CD4-positive, alpha-beta T cell (primary cell): ENCODE measurements at regions not wholly inside any gene's neighbourhood (a gene's known extent, or its start where the extent isn't known, plus 50 kb on each side); places are given as distances from the start of the nearest gene placed in this dataset.

ENCODE experiments used
- ATAC-seq: fragments of 200-7000 bp; cut with Tn5 transposase; one replicate; pipeline ENCODE4 v1.10.0; 2022; ENCODE audit warnings: mild to moderate bottlenecking; ENCODE audit not compliant: poor library complexity
- CTCF ChIA-PET: fragments of 350-600 bp; sonication (Branson Sonifier 250); formaldehyde crosslinking; loops from one replicate; lab custom pipeline; 2021; ENCODE audit warnings: antibody characterized with exemption, inconsistent platforms; lab: Charles Lee
- POLR2A ChIA-PET: fragments of 350-600 bp; sonication (Branson Sonifier 250); formaldehyde crosslinking; loops from one replicate; lab custom pipeline; 2021; ENCODE audit warnings: antibody characterized with exemption, inconsistent platforms; lab: Charles Lee
- DNase-seq, 14 experiments: peaks; one replicate each; pipeline ENCODE4 v3.0.0-alpha.2; 2013 to 2020; ENCODE audit warnings: mixed read lengths in 2 of 14
- H3K27ac ChIP-seq, 2 donors: one replicate each; pipeline versions ENCODE4 v1.5.1 to v1.7.0; 2013; ENCODE audit warnings: low read length in 2 of 2, low read depth in 1 of 2, mild to moderate bottlenecking in 1 of 2
- H3K27me3 ChIP-seq, 2 experiments: 1 replicate in 1 of 2; 2 replicates in 1 of 2; pipeline versions ENCODE4 v1.6.1 to v1.7.0; 2013; ENCODE audit warnings: low read length in 2 of 2, control low read depth in 1 of 2, mild to moderate bottlenecking in 1 of 2, moderate library complexity in 1 of 2; ENCODE audit not compliant: insufficient read depth in 2 of 2, control insufficient read depth in 1 of 2
- H3K36me3 ChIP-seq: one replicate; pipeline ENCODE4 v1.6.1; 2013; ENCODE audit warnings: low read length, control low read depth; ENCODE audit not compliant: insufficient read depth
- H3K4me1 ChIP-seq: one replicate; pipeline ENCODE4 v1.6.1; 2013; ENCODE audit warnings: low read length, control low read depth; ENCODE audit not compliant: insufficient read depth
- H3K4me3 ChIP-seq: one replicate; pipeline ENCODE4 v1.5.1; 2013; ENCODE audit warnings: mild to moderate bottlenecking, low read length, moderate library complexity
- H3K9me3 ChIP-seq, 2 experiments: 1 replicate in 1 of 2; 2 replicates in 1 of 2; pipeline versions ENCODE4 v1.6.1 to v1.7.0; 2013; ENCODE audit warnings: low read length in 2 of 2, mild to moderate bottlenecking in 2 of 2, control low read depth in 1 of 2, moderate library complexity in 1 of 2; ENCODE audit not compliant: control insufficient read depth in 1 of 2, insufficient read depth in 1 of 2
- H3K27ac Mint-ChIP-seq: one replicate; pipeline ENCODE4 v1.8.0; 2020; ENCODE audit warnings: mixed read lengths
- H3K27me3 Mint-ChIP-seq: one replicate; pipeline ENCODE4 v1.8.0; 2021; ENCODE audit warnings: mixed read lengths
- H3K36me3 Mint-ChIP-seq: one replicate; pipeline ENCODE4 v1.8.0; 2021; ENCODE audit warnings: low read depth, mixed read lengths
- H3K4me1 Mint-ChIP-seq: one replicate; pipeline ENCODE4 v1.8.0; 2021; ENCODE audit warnings: low read depth, mixed read lengths
- H3K4me3 Mint-ChIP-seq: one replicate; pipeline ENCODE4 v1.8.0; 2020; ENCODE audit warnings: mild to moderate bottlenecking, mixed read lengths
- H3K9me3 Mint-ChIP-seq: one replicate; pipeline ENCODE4 v1.8.0; 2020; ENCODE audit warnings: mixed read lengths
- CTCF ChIP-seq: fragments of 200-600 bp; IDR thresholded peaks from one replicate; pipeline ENCODE4 v1.8.0; 2022; ENCODE audit warnings: antibody characterized with exemption, mild to moderate bottlenecking
- intact Hi-C, 2 experiments: fragments of 100-400 bp; cut with DNase I in 1 of 2; cut with micrococcal nuclease in 1 of 2; formaldehyde crosslinking; loops; one replicate each; pipeline versions ENCODE4 v1.15.1 to v1.9.0; 2023 to 2025; cut with DNase I, micrococcal nuclease

GRCh38 chr13:99725644-99726043 is 224.4 kb downstream of the TM9SF2 start:
- Histone ChIP-seq H3K36me3 (no peaks in the 10 kb centered on the region), H3K27me3 (no peaks in the 10 kb centered on the region), H3K27ac (no peak overlapping the region), H3K4me1 (no peaks in the 10 kb centered on the region), H3K4me3 (no peak overlapping the region), H3K9me3 (no peaks in the 10 kb centered on the region)
- POLR2A ChIA-PET, result no interaction called here
- ATAC-seq (no peak), DNase-seq (no peak)
- CTCF ChIA-PET, result no interaction called here
- Mint-ChIP-seq H3K27ac (no peak overlapping the region), H3K36me3 (peaks cover 5% of the 10 kb centered on the region), H3K4me3 (no peak overlapping the region), H3K4me1 (no peaks in the 10 kb centered on the region), H3K27me3 (no peaks in the 10 kb centered on the region), H3K9me3 (no peaks in the 10 kb centered on the region)
- no peak for TF ChIP-seq CTCF
- intact Hi-C loops, result no loop called here

GRCh38 chr13:99724633-99725517 is 223.6 kb downstream of the TM9SF2 start:
- Histone ChIP-seq H3K36me3 (no peaks in the 10 kb centered on the region), H3K27ac (no peak overlapping the region), H3K27me3 (no peaks in the 10 kb centered on the region), H3K4me3 (no peak overlapping the region), H3K4me1 (no peaks in the 10 kb centered on the region), H3K9me3 (no peaks in the 10 kb centered on the region)
- DNase-seq (no peak), ATAC-seq (no peak)
- Mint-ChIP-seq H3K27me3 (no peaks in the 10 kb centered on the region), H3K4me1 (no peaks in the 10 kb centered on the region), H3K36me3 (peaks cover 5% of the 10 kb centered on the region), H3K9me3 (no peaks in the 10 kb centered on the region), H3K4me3 (no peak overlapping the region), H3K27ac (no peak overlapping the region)
- no peak for TF ChIP-seq CTCF
- intact Hi-C loops, result no loop called here
- CTCF ChIA-PET, result no interaction called here
- POLR2A ChIA-PET, result no interaction called here

GRCh38 chr13:99723878-99724277 is 222.6 kb downstream of the TM9SF2 start:
- intact Hi-C loops, result no loop called here
- Histone ChIP-seq H3K4me1 (no peaks in the 10 kb centered on the region), H3K36me3 (no peaks in the 10 kb centered on the region), H3K4me3 (no peak overlapping the region), H3K27ac (no peak overlapping the region), H3K27me3 (no peaks in the 10 kb centered on the region), H3K9me3 (no peaks in the 10 kb centered on the region)
- peaks cover 5% of the 10 kb centered on the region for H3K36me3 Mint-ChIP-seq
- ATAC-seq (no peak), DNase-seq (no peak)
- no peak for TF ChIP-seq CTCF
- no peak overlapping the region for H3K27ac Mint-ChIP-seq
- ChIA-PET CTCF (interaction anchor here (1.1 kb wide), 1 partner anchor 8 kb away, joined by 3 read pairs; no protein-coding TSS in a partner anchor), POLR2A (no interaction called here)
- H3K4me1 Mint-ChIP-seq, result no peaks in the 10 kb centered on the region
- H3K9me3 Mint-ChIP-seq, result no peaks in the 10 kb centered on the region
- H3K4me3 Mint-ChIP-seq, result no peak overlapping the region
- no peaks in the 10 kb centered on the region for H3K27me3 Mint-ChIP-seq
